H7 (cell line): ENCODE measurements at regions not wholly inside any gene's neighbourhood (a gene's known extent, or its start where the extent isn't known, plus 50 kb on each side); places are given as distances from the start of the nearest gene placed in this dataset.
"Not testable (repeated sequence)": the region's sequence is repeated elsewhere in the genome, so short reads cannot be mapped to it uniquely, and the experiment has no call there.

Source experiments
- DNase-seq: peaks from one replicate; pipeline ENCODE4 v3.0.0; 2012
- H3K27me3 ChIP-seq: 2 replicates; pipeline ENCODE4 v1.6.0; 2011; ENCODE audit warnings: mild to moderate bottlenecking, low read length; ENCODE audit not compliant: control insufficient read depth, insufficient read depth
- H3K36me3 ChIP-seq: replicated peaks from 2 replicates; pipeline ENCODE4 v1.5.1; 2011; ENCODE audit warnings: low read length; ENCODE audit not compliant: control insufficient read depth, insufficient read depth
- H3K4me3 ChIP-seq: 2 replicates; pipeline ENCODE4 v1.5.1; 2011; ENCODE audit warnings: low read depth, mild to moderate bottlenecking, control low read depth, low read length, moderate library complexity; ENCODE audit not compliant: insufficient read depth

- Histone ChIP-seq H3K4me3 (no peak overlapping the region), H3K27me3 (peaks cover 7% of the 10 kb centered on the region; the same call in 1 of the 2 replicates), H3K36me3 (no peaks in the 10 kb centered on the region)
- DNase-seq, result no peak
Observed at GRCh38 chr20:16842486-16843120, 94.4 kb downstream of the OTOR start.

DNA sequence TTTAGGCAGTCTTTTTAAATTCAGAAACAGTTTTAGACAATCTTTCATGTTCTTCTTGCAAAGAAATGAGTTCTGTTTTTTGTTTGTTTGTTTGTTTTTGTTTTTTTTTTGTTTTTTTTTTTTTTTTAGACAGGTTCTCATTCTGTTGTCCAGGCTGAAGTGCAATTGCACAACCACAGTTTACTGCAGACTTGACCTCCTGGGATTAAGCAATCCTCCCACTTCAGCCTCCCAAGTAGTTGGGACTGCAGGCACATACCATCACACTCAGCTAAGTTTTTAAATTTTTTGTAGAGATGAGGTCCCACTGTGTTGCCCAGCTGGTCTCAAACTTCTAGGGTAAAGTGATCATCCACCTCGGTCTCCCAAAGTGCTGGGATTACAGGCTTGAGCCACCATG lies 96.2 kb downstream of the OTOR start:
- H3K27me3 ChIP-seq, result peaks cover 7% of the 10 kb centered on the region; the same call in 1 of the 2 replicates
- no peak for DNase-seq
- H3K4me3 ChIP-seq, result no peak overlapping the region
- H3K36me3 ChIP-seq, result no peaks in the 10 kb centered on the region

DNA sequence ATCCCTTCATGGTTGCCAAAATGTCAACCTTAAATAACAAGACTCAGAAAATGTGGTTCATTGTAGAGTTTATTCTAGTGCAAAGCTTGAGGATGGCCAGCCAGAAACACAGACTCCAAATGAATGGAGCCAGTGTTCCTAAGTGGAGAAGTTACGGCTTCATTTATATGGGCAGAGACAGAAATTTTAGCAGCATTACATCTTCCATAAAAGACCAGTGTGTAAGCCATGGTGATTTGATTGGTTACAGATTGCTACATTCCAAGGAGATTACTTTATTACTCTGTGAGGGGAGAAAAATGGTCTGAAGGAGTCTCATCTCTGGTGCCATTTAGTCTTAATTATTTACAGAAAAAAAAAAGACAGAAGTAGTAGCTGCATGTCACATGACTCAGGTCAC lies 97.8 kb downstream of the OTOR start:
- peaks cover 7% of the 10 kb centered on the region; the same call in 1 of the 2 replicates for H3K27me3 ChIP-seq
- DNase-seq, result no peak
- no peaks in the 10 kb centered on the region for H3K36me3 ChIP-seq

DNA sequence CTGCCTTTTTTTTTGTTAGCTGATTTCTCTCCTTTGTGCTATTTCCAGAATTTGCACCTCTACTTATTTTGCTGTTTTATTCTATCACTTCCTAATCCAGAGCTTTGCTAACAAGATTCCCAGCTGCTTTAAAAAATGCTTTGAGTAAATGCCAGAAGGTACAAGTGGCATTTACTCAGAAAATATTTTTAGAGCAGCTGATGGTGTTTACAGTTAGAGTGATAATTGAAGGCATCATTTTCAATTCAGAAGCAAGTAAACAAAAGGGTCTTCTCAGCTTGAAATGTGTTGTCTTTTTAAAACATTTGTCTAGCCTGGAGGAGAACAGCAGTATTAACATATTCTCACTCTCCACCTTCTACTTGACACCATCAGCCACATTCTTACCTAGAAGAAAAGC lies 99.9 kb downstream of the OTOR start:
- H3K4me3 ChIP-seq, result no peak overlapping the region
- DNase-seq, result no peak
- H3K36me3 ChIP-seq, result no peaks in the 10 kb centered on the region
- H3K27me3 ChIP-seq, result peaks cover 7% of the 10 kb centered on the region; the same call in 1 of the 2 replicates

More for the DNA sequence above, 97.8 kb downstream of the OTOR start:
- no peak overlapping the region for H3K4me3 ChIP-seq

DNA sequence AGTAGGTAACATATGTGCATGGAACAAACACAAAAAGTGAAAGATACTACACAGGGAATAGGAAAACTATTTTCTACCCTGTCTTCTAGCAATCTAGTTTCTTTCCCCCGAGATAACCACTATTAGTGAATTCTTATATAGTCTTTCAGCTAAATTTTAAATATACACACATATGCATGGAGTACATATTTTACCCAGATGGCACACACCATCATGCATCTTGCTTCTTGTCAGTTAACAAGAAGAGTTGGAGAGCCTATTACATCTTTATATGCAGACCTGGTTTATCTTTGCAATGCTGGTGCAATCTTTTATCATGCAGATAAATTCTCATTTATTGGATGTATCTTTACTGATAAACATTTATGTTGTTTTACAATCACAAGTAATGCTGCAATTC lies 100.4 kb downstream of the OTOR start:
- Histone ChIP-seq H3K27me3 (peaks cover 7% of the 10 kb centered on the region; the same call in 1 of the 2 replicates), H3K4me3 (no peak overlapping the region), H3K36me3 (no peaks in the 10 kb centered on the region)
- DNase-seq, result no peak

- DNase-seq, result no peak
- Histone ChIP-seq H3K27me3 (no peaks in the 10 kb centered on the region), H3K4me3 (no peak overlapping the region), H3K36me3 (no peaks in the 10 kb centered on the region)
Observed at GRCh38 chr20:16860914-16861313, 112.8 kb downstream of the OTOR start.

DNA sequence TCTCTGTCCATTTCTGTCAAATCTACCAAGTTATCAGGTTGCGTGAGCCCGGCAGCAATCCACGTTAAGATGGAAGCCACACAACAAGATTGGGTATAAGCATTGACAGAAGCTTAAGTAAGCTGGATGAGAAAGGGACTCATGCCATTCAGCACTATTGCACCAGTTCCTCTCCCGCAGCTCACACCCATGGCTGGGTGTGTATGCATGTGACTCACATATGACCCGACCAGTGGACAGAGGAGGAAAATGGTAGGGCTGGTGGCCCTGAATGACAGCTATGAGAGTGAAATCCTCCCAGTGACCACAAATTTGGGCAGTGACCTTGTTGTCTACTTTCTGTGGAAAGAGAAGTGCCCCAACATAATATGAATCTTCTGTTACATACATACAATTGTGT lies 113.5 kb downstream of the OTOR start:
- H3K4me3 ChIP-seq, result no peak overlapping the region
- H3K27me3 ChIP-seq, result no peaks in the 10 kb centered on the region
- no peak for DNase-seq
- no peaks in the 10 kb centered on the region for H3K36me3 ChIP-seq

GRCh38 chr20:16863303-16863702 lies 115.1 kb downstream of the OTOR start:
- Histone ChIP-seq H3K27me3 (no peaks in the 10 kb centered on the region), H3K4me3 (no peak overlapping the region), H3K36me3 (no peaks in the 10 kb centered on the region)
- DNase-seq, result no peak

DNA sequence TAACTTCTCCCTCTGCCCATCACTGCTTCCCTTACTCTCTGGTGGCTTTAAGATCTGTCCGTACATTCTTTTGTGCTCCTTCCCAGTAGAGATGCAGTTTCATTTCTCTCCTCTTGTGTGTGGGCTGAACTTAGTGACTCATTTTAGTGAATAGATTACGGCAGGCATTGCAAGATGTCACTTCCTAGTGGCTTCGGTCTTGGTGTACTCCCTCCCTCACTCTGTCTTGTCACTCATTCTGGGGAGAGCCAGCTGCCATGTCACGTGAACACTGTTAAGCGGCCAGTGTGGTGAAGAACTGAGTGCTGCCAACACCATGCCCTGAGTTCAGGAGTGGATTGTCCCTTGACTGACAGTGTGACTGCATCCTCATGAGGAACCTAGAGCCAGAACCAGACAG lies 115.9 kb downstream of the OTOR start:
- H3K4me3 ChIP-seq, result no peak overlapping the region
- no peak for DNase-seq
- no peaks in the 10 kb centered on the region for H3K36me3 ChIP-seq

GRCh38 chr20:16864963-16865362 lies 116.8 kb downstream of the OTOR start:
- no peak for DNase-seq
- Histone ChIP-seq H3K36me3 (no peaks in the 10 kb centered on the region), H3K4me3 (no peak overlapping the region), H3K27me3 (no peaks in the 10 kb centered on the region)

More for the DNA sequence above, 115.9 kb downstream of the OTOR start:
- no peaks in the 10 kb centered on the region for H3K27me3 ChIP-seq

- H3K27me3 ChIP-seq, result no peaks in the 10 kb centered on the region
- no peak overlapping the region for H3K4me3 ChIP-seq
- no peak for DNase-seq
- H3K36me3 ChIP-seq, result no peaks in the 10 kb centered on the region
Observed at GRCh38 chr20:16865406-16865805, 117.2 kb downstream of the OTOR start.

GRCh38 chr20:16873124-16873523 lies 125.0 kb downstream of the OTOR start:
- not testable (repeated sequence) for H3K27me3 ChIP-seq, DNase-seq, H3K4me3 ChIP-seq, H3K36me3 ChIP-seq

GRCh38 chr20:16877053-16877554 lies 128.9 kb downstream of the OTOR start:
- Histone ChIP-seq H3K4me3 (no peak overlapping the region), H3K27me3 (no peaks in the 10 kb centered on the region), H3K36me3 (no peaks in the 10 kb centered on the region)
- DNase-seq, result no peak

DNA sequence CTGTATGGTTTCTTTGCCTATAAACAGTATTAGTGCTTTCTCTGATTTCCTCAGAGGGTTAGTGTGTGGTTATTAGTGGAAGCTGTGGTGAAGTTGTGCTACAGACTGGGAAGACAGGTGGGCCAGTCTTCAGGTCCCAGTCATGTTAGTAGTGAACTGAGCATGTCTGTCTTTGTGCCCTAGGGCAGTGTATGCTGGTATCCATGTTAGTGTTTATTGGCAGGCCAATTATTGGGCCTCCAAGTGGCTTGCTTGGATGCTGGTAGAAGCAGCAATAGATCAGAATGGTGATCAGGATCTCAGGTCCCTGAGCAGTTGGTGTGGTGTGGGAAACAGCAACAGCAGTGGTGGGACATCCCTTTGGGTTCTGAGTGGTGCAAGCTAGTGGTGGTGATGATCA lies 137.6 kb downstream of the OTOR start:
- no peak for DNase-seq
- H3K4me3 ChIP-seq, result no peak overlapping the region
- no peaks in the 10 kb centered on the region for H3K36me3 ChIP-seq
- no peaks in the 10 kb centered on the region for H3K27me3 ChIP-seq

- no peak overlapping the region for H3K4me3 ChIP-seq
- DNase-seq, result no peak
- H3K36me3 ChIP-seq, result no peaks in the 10 kb centered on the region
- H3K27me3 ChIP-seq, result no peaks in the 10 kb centered on the region
Observed at GRCh38 chr20:16898433-16898832, 150.3 kb downstream of the OTOR start.

- H3K4me3 ChIP-seq, result no peak overlapping the region
- DNase-seq, result no peak
- no peaks in the 10 kb centered on the region for H3K27me3 ChIP-seq
- no peaks in the 10 kb centered on the region for H3K36me3 ChIP-seq
Observed at GRCh38 chr20:16902662-16903061, 154.5 kb downstream of the OTOR start.
